Mesodermal cell (in vitro differentiated cells): ENCODE measurements at regions not wholly inside any gene's neighbourhood (a gene's known extent, or its start where the extent isn't known, plus 50 kb on each side); places are given as distances from the start of the nearest gene placed in this dataset.

ENCODE experiments used
- H3K27ac ChIP-seq: 2 replicates; pipeline ENCODE4 v1.7.0; 2013; ENCODE audit warnings: mild to moderate bottlenecking, low read depth, low read length, moderate library complexity; ENCODE audit not compliant: severe bottlenecking
- H3K36me3 ChIP-seq: 2 replicates; pipeline ENCODE4 v1.7.1; 2013; ENCODE audit warnings: mild to moderate bottlenecking, low read length, moderate library complexity; ENCODE audit not compliant: control insufficient read depth, insufficient read depth
- H3K4me1 ChIP-seq: one replicate; pipeline ENCODE4 v1.7.1; 2013; ENCODE audit warnings: mild to moderate bottlenecking, low read length; ENCODE audit not compliant: insufficient read depth, control insufficient read depth, poor library complexity, severe bottlenecking
- H3K4me3 ChIP-seq: 2 replicates; pipeline ENCODE4 v1.7.0; 2013; ENCODE audit warnings: low read length, control low read depth, mild to moderate bottlenecking; ENCODE audit not compliant: insufficient read depth, poor library complexity, severe bottlenecking; ENCODE audit errors: extremely low read depth
- H3K9me3 ChIP-seq: 2 replicates; pipeline ENCODE4 v1.7.1; 2013; ENCODE audit warnings: mild to moderate bottlenecking, low read length, moderate library complexity; ENCODE audit not compliant: control insufficient read depth
- WGBS, 2 experiments: methylation state at CpG; one replicate each; pipeline ENCODE4 v1.1.5; 2013; ENCODE audit warnings: missing lambda C conversion rate in 2 of 2; ENCODE audit not compliant: insufficient coverage in 2 of 2; 5-methylcytosine and 5-hydroxymethylcytosine counted together

DNA sequence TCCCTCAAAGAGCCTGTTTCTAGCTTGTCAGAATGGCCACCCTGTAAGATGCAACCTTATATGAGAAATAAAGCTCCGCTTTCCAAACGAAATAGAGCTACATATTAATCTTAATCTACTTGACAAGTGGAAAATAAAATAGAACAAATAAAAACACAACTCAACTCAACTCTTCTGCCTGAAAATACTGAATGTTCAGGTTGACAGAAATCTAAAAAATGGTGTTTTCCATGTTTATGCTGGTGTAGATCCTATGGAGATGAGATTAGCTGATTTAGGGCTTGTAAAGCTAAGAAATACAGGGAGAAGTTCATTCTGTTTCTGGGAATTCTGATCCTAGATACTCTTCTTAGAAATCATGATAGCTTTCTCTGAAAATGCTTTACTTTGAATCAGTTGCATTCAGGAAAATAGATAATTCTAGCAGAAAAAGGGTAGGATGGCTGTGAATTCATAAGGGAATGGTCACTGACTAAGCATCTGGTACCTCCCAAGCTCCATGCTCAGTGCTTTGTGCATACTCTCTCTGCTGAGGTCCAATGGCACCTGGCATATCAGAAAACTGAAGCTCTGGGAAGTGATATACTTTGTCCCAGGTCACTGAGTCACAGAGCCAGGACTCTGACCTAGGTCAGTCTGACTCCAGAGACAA is 89.2 kb upstream of the EXOC1L start:
- Histone ChIP-seq H3K4me3 (no peak overlapping the region), H3K36me3 (no peaks in the 10 kb centered on the region), H3K4me1 (no peaks in the 10 kb centered on the region), H3K27ac (no peak overlapping the region), H3K9me3 (no peaks in the 10 kb centered on the region)
- WGBS, 2 experiments: no CpG with 5 or more reads among the region's 2 CpGs

DNA sequence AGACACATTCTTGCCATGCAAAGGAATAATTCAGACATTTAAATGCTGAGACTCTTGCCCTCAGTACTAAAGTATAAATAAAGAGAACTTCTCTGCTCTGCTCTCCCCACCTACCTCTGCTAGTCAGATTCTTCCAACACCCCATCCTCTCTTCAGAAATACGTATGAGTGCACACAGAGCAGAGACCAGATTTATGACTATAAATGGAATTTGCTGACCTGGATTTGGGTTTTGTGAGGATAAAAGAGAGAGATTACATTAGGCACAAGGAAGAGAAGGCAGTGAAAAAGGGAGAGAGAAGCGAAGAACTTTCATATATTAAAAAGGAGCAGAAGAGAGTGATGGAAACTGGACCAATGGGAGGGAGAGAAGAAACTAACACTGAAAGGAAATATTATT is 87.6 kb upstream of the EXOC1L start:
- 92 to 100% methylated on average over 1 to 2 of the region's 2 CpGs for WGBS, 2 experiments
- H3K27ac ChIP-seq: no peak overlapping the region
- H3K4me1 ChIP-seq: no peaks in the 10 kb centered on the region
- no peaks in the 10 kb centered on the region for H3K36me3 ChIP-seq
- H3K4me3 ChIP-seq: no peak overlapping the region
- H3K9me3 ChIP-seq: no peaks in the 10 kb centered on the region

GRCh38 chr4:55732864-55733263 is 86.7 kb upstream of the EXOC1L start:
- Histone ChIP-seq H3K36me3 (no peaks in the 10 kb centered on the region), H3K27ac (no peak overlapping the region), H3K4me3 (no peak overlapping the region), H3K9me3 (no peaks in the 10 kb centered on the region), H3K4me1 (no peaks in the 10 kb centered on the region)
- WGBS, 2 experiments: 67 to 89% methylated on average over 1 to 3 of the region's 3 CpGs

DNA sequence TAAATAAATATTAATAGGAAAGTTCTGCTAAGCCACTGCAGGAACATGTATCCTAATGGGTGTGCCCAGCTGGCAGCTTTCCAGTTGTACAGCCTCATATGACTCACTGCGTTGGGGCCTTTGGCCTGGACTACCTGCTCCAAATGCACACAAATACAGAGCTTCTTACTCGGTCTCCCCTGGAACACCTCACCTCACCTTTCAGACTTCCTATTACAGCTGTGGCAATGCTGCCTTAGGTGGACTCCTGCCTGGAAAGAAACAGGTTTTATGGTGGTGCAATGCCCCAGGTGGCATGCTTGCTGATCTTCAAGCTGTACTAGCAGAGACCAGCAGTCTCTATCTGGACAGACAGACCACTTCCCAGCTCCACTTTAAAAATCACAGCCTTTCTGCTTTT is 85.7 kb upstream of the EXOC1L start:
- no peak overlapping the region for H3K4me3 ChIP-seq
- no peak overlapping the region for H3K27ac ChIP-seq
- WGBS, 2 experiments: 83 to 84% methylated on average over 1 to 2 of the region's 2 CpGs
- H3K36me3 ChIP-seq: no peaks in the 10 kb centered on the region
- no peaks in the 10 kb centered on the region for H3K9me3 ChIP-seq
- H3K4me1 ChIP-seq: no peaks in the 10 kb centered on the region

DNA sequence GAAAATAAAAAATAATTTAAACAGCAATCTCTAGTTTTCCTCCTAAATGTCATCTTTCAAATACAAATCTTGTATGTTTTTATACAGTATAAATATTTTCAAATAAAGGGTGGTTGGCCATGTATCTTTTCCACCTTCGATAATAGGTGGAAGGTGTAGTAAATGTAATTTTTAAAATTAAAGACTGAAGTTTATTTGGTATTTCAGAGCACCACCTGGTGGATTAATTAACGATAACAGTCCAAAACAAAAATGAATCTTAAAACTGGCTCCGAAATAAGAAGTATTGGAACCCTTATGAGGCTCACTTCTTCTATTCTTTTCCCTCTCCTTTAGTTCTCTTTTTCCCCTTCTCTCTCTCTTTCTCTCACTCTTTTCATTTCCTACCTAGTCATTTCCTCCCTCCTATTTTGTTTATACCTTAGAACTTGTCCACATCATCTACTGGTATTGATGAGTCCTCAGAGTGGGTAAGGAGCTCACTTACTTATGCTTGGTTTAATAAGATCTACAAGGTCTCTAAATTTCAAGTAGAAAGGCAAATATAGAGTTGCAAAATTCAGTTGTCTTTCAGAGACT is 82.9 kb upstream of the EXOC1L start:
- no peaks in the 10 kb centered on the region for H3K9me3 ChIP-seq
- 75 to 80% methylated on average over 1 to 2 of the region's 3 CpGs for WGBS, 2 experiments
- no peaks in the 10 kb centered on the region for H3K36me3 ChIP-seq
- no peak overlapping the region for H3K27ac ChIP-seq
- H3K4me3 ChIP-seq: no peak overlapping the region
- H3K4me1 ChIP-seq: no peaks in the 10 kb centered on the region

- Histone ChIP-seq H3K27ac (no peak overlapping the region), H3K4me3 (no peak overlapping the region), H3K36me3 (no peaks in the 10 kb centered on the region), H3K9me3 (no peaks in the 10 kb centered on the region), H3K4me1 (no peaks in the 10 kb centered on the region)
- 72 to 79% methylated on average over 4 to 5 of the region's 5 CpGs for WGBS, 2 experiments
Measured at GRCh38 chr4:55742655-55743202, 76.9 kb upstream of the EXOC1L start.

- Histone ChIP-seq H3K9me3 (no peaks in the 10 kb centered on the region), H3K4me1 (no peaks in the 10 kb centered on the region)
- WGBS, 2 experiments: 80 to 94% methylated on average over 1 to 3 of the region's 6 CpGs
Measured at GRCh38 chr4:55744369-55744768, 75.2 kb upstream of the EXOC1L start.

GRCh38 chr4:55745014-55745413 is 74.6 kb upstream of the EXOC1L start:
- Histone ChIP-seq H3K36me3 (no peaks in the 10 kb centered on the region), H3K27ac (no peak overlapping the region), H3K4me3 (no peak overlapping the region), H3K9me3 (no peaks in the 10 kb centered on the region), H3K4me1 (no peaks in the 10 kb centered on the region)

More at GRCh38 chr4:55744369-55744768, 75.2 kb upstream of the EXOC1L start:
- Histone ChIP-seq H3K36me3 (no peaks in the 10 kb centered on the region), H3K27ac (no peak overlapping the region), H3K4me3 (no peak overlapping the region)

- H3K4me1 ChIP-seq: no peaks in the 10 kb centered on the region
- WGBS, 2 experiments: 92 to 95% methylated on average over 4 of the region's 6 CpGs
- H3K27ac ChIP-seq: no peak overlapping the region
- H3K4me3 ChIP-seq: no peak overlapping the region
- no peaks in the 10 kb centered on the region for H3K36me3 ChIP-seq
- H3K9me3 ChIP-seq: no peaks in the 10 kb centered on the region
Measured at GRCh38 chr4:55747793-55748192, 71.8 kb upstream of the EXOC1L start.

DNA sequence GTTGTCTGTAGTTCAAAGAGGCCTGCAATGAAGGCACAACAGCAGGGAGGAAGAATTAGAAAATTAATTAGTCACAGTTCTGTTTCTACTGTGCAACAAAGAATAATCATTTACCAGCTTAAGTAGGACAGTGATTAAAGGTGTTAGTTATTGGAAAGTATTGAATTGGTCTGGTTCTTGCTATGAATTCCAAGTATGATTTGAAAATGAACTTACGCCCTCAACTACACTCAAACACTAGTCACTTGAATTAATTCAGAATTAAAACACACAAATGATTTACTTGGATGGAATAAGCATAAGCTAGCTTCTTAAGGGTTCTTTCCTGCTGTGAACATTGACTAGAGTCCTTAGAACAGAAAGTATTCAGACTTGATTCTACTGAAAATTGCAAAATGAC is 69.9 kb upstream of the EXOC1L start:
- Histone ChIP-seq H3K4me3 (no peak overlapping the region), H3K9me3 (no peaks in the 10 kb centered on the region), H3K27ac (no peak overlapping the region), H3K36me3 (no peaks in the 10 kb centered on the region), H3K4me1 (no peaks in the 10 kb centered on the region)
- no CpG with 5 or more reads among the region's 1 CpG for WGBS, 2 experiments

- WGBS, 2 experiments: 89 to 90% methylated on average over 1 to 2 of the region's 5 CpGs
Measured at GRCh38 chr4:55752810-55753209, 66.8 kb upstream of the EXOC1L start.

More at GRCh38 chr4:55752810-55753209, 66.8 kb upstream of the EXOC1L start:
- no peaks in the 10 kb centered on the region for H3K4me1 ChIP-seq
- H3K36me3 ChIP-seq: no peaks in the 10 kb centered on the region
- H3K4me3 ChIP-seq: no peak overlapping the region
- H3K27ac ChIP-seq: no peak overlapping the region
- H3K9me3 ChIP-seq: no peaks in the 10 kb centered on the region
